Activated T-helper 1 cell treated with anti-CD3 and anti-CD28 coated beads, Interleukin-12 subunit alpha, Interleukin-12 subunit beta, Interleukin-2, Interleukin-4 antibody, amounts not matched to agents 30 ng/mL and 10 ng/mL and 1 ng/mL, durations not matched to agents 14 hours and 24 hours and 36 hours (primary cell): ENCODE measurements at regions not wholly inside any gene's neighbourhood (a gene's known extent, or its start where the extent isn't known, plus 50 kb on each side); places are given as distances from the start of the nearest gene placed in this dataset.

Experiments
- DNase-seq: peaks from one replicate; pipeline ENCODE4 v3.0.0; 2021; ENCODE audit warnings: low spot score
- H3K27ac Mint-ChIP-seq: one replicate; pipeline ENCODE4 v1.8.0; 2021; ENCODE audit warnings: mild to moderate bottlenecking, mixed read lengths
- H3K27me3 Mint-ChIP-seq: one replicate; pipeline ENCODE4 v1.8.0; 2022; ENCODE audit warnings: mild to moderate bottlenecking, moderate library complexity, mixed read lengths; ENCODE audit not compliant: insufficient read depth
- H3K36me3 Mint-ChIP-seq: one replicate; pipeline ENCODE4 v1.8.0; 2021; ENCODE audit warnings: low read depth, mixed read lengths
- H3K4me1 Mint-ChIP-seq: one replicate; pipeline ENCODE4 v1.8.0; 2021; ENCODE audit warnings: low read depth, mixed read lengths
- H3K4me3 Mint-ChIP-seq: one replicate; pipeline ENCODE4 v1.8.0; 2021; ENCODE audit warnings: mild to moderate bottlenecking, moderate library complexity, mixed read lengths
- H3K9me3 Mint-ChIP-seq: one replicate; pipeline ENCODE4 v1.8.0; 2021; ENCODE audit warnings: mixed read lengths
- intact Hi-C: fragments of 100-400 bp; cut with micrococcal nuclease; formaldehyde crosslinking; loops from one replicate; pipeline ENCODE4 v1.15.1; 2024

GRCh38 chr7:153393666-153394065 lies 634.1 kb downstream of the ACTR3B start:
- H3K9me3 Mint-ChIP-seq = peaks cover 32% of the 10 kb centered on the region
- intact Hi-C loops = no loop called here
- no peak for DNase-seq
- H3K4me3 Mint-ChIP-seq = no peak overlapping the region
- no peaks in the 10 kb centered on the region for H3K36me3 Mint-ChIP-seq
- H3K27ac Mint-ChIP-seq = no peak overlapping the region
- H3K27me3 Mint-ChIP-seq = no peaks in the 10 kb centered on the region
- no peaks in the 10 kb centered on the region for H3K4me1 Mint-ChIP-seq

- Mint-ChIP-seq H3K9me3 (peaks cover 12% of the 10 kb centered on the region), H3K27me3 (no peaks in the 10 kb centered on the region), H3K27ac (no peak overlapping the region), H3K4me3 (no peak overlapping the region), H3K36me3 (no peaks in the 10 kb centered on the region), H3K4me1 (no peaks in the 10 kb centered on the region)
- no peak for DNase-seq
- intact Hi-C loops = no loop called here
These were observed 636.9 kb downstream of the ACTR3B start for GRCh38 chr7:153396475-153396874.

- intact Hi-C loops = no loop called here
- H3K4me3 Mint-ChIP-seq = no peak overlapping the region
These were observed 637.9 kb downstream of the ACTR3B start for GRCh38 chr7:153397459-153397858.

GRCh38 chr7:153397906-153398305 lies 638.4 kb downstream of the ACTR3B start:
- Mint-ChIP-seq H3K36me3 (no peaks in the 10 kb centered on the region), H3K4me1 (no peaks in the 10 kb centered on the region), H3K9me3 (peaks cover 12% of the 10 kb centered on the region), H3K4me3 (no peak overlapping the region), H3K27me3 (no peaks in the 10 kb centered on the region), H3K27ac (no peak overlapping the region)
- intact Hi-C loops = no loop called here
- DNase-seq = no peak

More at GRCh38 chr7:153397459-153397858, 637.9 kb downstream of the ACTR3B start:
- DNase-seq = no peak
- Mint-ChIP-seq H3K9me3 (peaks cover 12% of the 10 kb centered on the region), H3K27ac (no peak overlapping the region), H3K36me3 (no peaks in the 10 kb centered on the region), H3K4me1 (no peaks in the 10 kb centered on the region), H3K27me3 (no peaks in the 10 kb centered on the region)

- DNase-seq = no peak
- H3K4me1 Mint-ChIP-seq = no peaks in the 10 kb centered on the region
- no peak overlapping the region for H3K4me3 Mint-ChIP-seq
- intact Hi-C loops = no loop called here
- no peaks in the 10 kb centered on the region for H3K27me3 Mint-ChIP-seq
- H3K9me3 Mint-ChIP-seq = peaks cover 8% of the 10 kb centered on the region
- H3K36me3 Mint-ChIP-seq = no peaks in the 10 kb centered on the region
- H3K27ac Mint-ChIP-seq = no peak overlapping the region
These were observed 638.8 kb downstream of the ACTR3B start for GRCh38 chr7:153398370-153398769.

DNA sequence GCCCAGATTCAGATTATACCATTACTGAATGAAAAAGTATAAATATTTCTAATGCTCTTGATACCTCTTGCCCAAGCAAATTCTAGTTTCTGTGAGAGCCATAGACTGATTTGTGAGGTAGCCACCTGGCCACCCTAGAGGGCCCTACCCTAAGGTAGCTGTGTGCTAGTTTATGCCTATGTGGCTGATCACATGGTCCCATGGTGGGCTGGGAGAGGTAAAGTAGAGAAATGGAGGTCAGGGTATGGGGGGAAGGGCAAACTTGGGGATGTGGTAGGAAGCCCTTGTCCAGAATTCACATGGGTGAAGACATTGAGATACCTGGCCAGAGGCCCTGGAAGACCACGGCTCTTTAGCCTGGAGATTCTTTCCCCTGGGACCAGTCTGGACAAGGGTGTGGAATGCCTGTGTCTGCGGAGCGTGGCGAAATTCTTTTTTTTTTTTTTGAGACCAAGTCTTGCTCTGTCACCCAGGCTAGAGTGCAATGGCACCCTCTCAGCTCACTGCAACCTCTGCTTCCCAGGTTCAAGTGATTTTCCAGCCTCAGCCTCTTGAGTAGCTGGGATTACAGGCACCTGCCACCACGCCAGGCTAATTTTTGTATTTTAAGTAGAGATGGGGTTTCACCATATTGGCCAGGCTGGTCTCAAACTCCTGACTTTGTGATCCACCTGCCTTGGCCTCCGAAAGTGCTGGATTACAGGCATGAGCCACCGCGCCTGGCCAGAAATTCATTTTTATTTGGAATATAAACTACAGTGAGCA lies 639.4 kb downstream of the ACTR3B start:
- Mint-ChIP-seq H3K4me3 (no peak overlapping the region), H3K4me1 (no peaks in the 10 kb centered on the region), H3K36me3 (no peaks in the 10 kb centered on the region), H3K9me3 (peaks cover 2% of the 10 kb centered on the region), H3K27ac (no peak overlapping the region), H3K27me3 (no peaks in the 10 kb centered on the region)
- DNase-seq = no peak
- intact Hi-C loops = no loop called here

GRCh38 chr7:153399554-153399940 lies 640.0 kb downstream of the ACTR3B start:
- no peaks in the 10 kb centered on the region for H3K4me1 Mint-ChIP-seq
- H3K36me3 Mint-ChIP-seq = no peaks in the 10 kb centered on the region
- H3K27me3 Mint-ChIP-seq = no peaks in the 10 kb centered on the region
- DNase-seq = no peak
- H3K9me3 Mint-ChIP-seq = no peaks in the 10 kb centered on the region
- no peak overlapping the region for H3K4me3 Mint-ChIP-seq
- H3K27ac Mint-ChIP-seq = no peak overlapping the region
- intact Hi-C loops = no loop called here

- H3K4me1 Mint-ChIP-seq = no peaks in the 10 kb centered on the region
- no peak overlapping the region for H3K4me3 Mint-ChIP-seq
- no peaks in the 10 kb centered on the region for H3K27me3 Mint-ChIP-seq
- no peak overlapping the region for H3K27ac Mint-ChIP-seq
- DNase-seq = no peak
- no peaks in the 10 kb centered on the region for H3K36me3 Mint-ChIP-seq
- peaks cover 5% of the 10 kb centered on the region for H3K9me3 Mint-ChIP-seq
- intact Hi-C loops = no loop called here
These were observed 641.4 kb downstream of the ACTR3B start for GRCh38 chr7:153400735-153401593.

DNA sequence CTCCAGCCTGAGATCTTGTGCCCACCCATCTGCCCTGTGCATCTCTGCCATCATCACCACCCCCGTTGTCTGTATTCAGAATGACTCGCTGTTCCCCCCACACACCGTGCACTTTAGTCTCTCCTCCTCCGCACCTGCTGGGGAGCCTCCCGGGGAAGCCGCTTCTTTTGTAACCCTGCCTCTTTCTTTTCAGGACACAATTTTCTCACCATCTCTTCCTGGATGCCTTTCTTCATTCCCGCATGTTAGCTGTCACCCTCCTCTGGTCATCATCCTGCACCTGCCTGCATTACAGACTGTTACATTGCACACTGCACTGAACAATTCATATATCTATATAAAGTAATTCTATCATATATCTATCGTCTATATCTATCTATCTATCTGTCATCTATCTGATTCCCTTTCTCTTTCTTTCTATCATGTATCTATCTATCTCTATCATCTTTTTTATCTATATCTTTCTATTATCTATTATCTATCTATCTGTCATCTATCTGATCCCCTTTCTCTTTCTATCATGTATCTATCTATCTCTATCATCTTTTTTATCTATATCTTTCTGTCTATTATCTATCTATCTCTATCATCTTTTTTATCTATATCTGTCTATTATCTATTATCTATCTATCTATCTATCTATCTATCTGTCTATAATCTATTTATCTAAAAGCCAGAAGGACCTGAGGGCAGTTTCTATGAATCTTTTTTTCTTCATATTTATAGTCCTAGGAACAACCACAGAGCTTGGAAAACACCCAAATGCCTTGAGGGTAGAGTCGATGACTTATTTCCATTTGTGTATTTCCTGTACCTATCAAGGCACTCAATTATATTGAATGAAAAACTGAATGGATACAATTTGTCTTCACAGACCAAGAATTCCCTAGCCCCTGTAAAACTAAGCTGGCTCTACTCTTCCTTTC lies 642.5 kb downstream of the ACTR3B start:
- Mint-ChIP-seq H3K27me3 (no peaks in the 10 kb centered on the region), H3K9me3 (peaks cover 9% of the 10 kb centered on the region), H3K36me3 (no peaks in the 10 kb centered on the region), H3K4me3 (no peak overlapping the region), H3K27ac (no peak overlapping the region), H3K4me1 (no peaks in the 10 kb centered on the region)
- no peak for DNase-seq
- intact Hi-C loops = no loop called here

DNA sequence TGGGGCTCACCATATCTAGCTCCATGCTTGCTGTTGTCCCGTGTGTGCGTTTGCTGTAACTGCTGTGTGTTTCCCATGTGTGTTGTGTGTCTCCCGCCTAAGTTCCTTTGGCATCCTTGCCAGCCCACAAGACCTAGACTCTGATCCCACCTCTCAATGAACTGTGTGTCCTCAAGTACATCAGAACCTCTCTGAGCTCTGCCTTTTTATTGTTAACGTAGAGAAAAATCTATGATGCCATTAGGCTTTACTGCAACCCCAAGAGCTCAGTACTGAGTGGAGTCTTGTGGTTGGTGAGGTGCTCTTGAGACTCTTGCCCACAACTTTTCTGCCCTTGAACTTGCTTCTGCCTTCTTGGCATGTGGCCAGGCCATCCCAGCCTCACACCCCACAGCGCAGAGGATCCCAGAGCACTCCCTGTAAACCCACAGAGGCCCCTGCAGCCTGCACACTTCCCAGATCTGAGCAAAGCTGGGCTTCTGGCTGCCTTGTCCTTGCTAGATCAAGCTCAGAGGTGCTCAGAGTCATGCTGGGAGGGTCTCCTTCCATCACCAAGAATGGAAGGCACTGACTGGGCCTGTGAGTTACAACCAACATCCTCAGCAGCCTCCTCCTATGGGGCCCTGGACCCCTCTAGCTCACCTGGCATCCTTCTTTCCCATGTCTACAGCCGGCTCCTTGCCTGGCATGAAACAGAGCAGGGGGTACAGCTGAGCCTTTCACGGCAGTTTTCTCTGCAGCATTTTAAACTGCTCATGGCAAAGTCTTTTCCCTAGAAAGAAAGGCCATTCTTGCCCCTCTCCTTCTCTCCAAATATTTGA lies 643.4 kb downstream of the ACTR3B start:
- no peak overlapping the region for H3K4me3 Mint-ChIP-seq
- intact Hi-C loops = no loop called here
- H3K27me3 Mint-ChIP-seq = no peaks in the 10 kb centered on the region
- peaks cover 9% of the 10 kb centered on the region for H3K9me3 Mint-ChIP-seq
- H3K4me1 Mint-ChIP-seq = no peaks in the 10 kb centered on the region
- H3K27ac Mint-ChIP-seq = no peak overlapping the region
- H3K36me3 Mint-ChIP-seq = no peaks in the 10 kb centered on the region
- DNase-seq = no peak

DNA sequence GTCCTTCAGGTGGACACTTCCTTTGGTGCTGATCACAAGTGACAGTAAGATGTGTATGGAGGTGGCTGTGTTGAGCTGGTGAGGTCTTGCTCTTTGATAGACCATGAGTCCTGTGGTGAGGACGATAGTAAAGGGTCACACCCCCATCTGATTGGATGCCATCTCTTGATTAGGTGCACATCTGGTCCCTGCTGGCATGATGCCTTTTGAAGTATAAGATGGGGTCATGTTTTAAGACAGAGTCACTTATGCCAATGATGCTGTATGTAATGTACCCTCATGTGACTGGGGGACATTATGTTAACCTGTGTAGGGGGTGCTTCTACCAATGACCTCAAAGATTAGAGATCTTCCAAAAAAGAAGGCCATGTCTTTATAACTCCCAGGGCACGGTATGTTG lies 644.6 kb downstream of the ACTR3B start:
- intact Hi-C loops = no loop called here
- H3K27ac Mint-ChIP-seq = no peak overlapping the region
- H3K4me3 Mint-ChIP-seq = no peak overlapping the region
- no peaks in the 10 kb centered on the region for H3K36me3 Mint-ChIP-seq
- H3K4me1 Mint-ChIP-seq = no peaks in the 10 kb centered on the region
- H3K9me3 Mint-ChIP-seq = peaks cover 9% of the 10 kb centered on the region
- H3K27me3 Mint-ChIP-seq = no peaks in the 10 kb centered on the region
- no peak for DNase-seq

GRCh38 chr7:153404781-153405279 lies 645.3 kb downstream of the ACTR3B start:
- intact Hi-C loops = no loop called here
- DNase-seq = no peak
- H3K36me3 Mint-ChIP-seq = no peaks in the 10 kb centered on the region
- H3K4me3 Mint-ChIP-seq = no peak overlapping the region
- no peaks in the 10 kb centered on the region for H3K27me3 Mint-ChIP-seq
- H3K4me1 Mint-ChIP-seq = no peaks in the 10 kb centered on the region
- H3K9me3 Mint-ChIP-seq = peaks cover 13% of the 10 kb centered on the region
- no peak overlapping the region for H3K27ac Mint-ChIP-seq
